BJ (cell line): ENCODE measurements at regions not wholly inside any gene's neighbourhood (a gene's known extent, or its start where the extent isn't known, plus 50 kb on each side); places are given as distances from the start of the nearest gene placed in this dataset.

Source experiments
- CTCF ChIA-PET: fragments of 350-600 bp; formaldehyde crosslinking; extraction: SDS; loops from one replicate; lab custom pipeline; 2021; ENCODE audit warnings: antibody characterized with exemption, inconsistent platforms; lab: Yijun Ruan, JAX
- POLR2A ChIA-PET: fragments of 300-600 bp; sonication (Branson Sonifier 250); formaldehyde crosslinking; extraction: SDS; loops from one replicate; lab custom pipeline; 2021; ENCODE audit warnings: antibody characterized with exemption; lab: Charles Lee
- DNase-seq: peaks from one replicate; pipeline ENCODE4 v3.0.0-alpha.2; 2011; ENCODE audit warnings: low read depth
- H3K27me3 ChIP-seq: 2 replicates; pipeline ENCODE4 v1.6.0; 2011; ENCODE audit warnings: low read length; ENCODE audit not compliant: control insufficient read depth, insufficient read depth
- H3K36me3 ChIP-seq: 2 replicates; pipeline ENCODE4 v1.5.1; 2011; ENCODE audit warnings: low read length; ENCODE audit not compliant: control insufficient read depth, insufficient read depth
- H3K4me3 ChIP-seq: 2 replicates; pipeline ENCODE4 v1.5.1; 2011; ENCODE audit warnings: low read depth, mild to moderate bottlenecking, control low read depth, low read length
- CTCF ChIP-seq: IDR thresholded peaks from 2 replicates; pipeline ENCODE4 v1.5.1; 2011; ENCODE audit warnings: low read depth, mild to moderate bottlenecking, control low read depth, inconsistent platforms, low read length, moderate library complexity; ENCODE audit not compliant: insufficient read depth

GRCh38 chr3:73874606-73875369, 250.0 kb upstream of the PDZRN3 start:
- Histone ChIP-seq H3K4me3 (no peak overlapping the region), H3K27me3 (peaks cover 6% of the 10 kb centered on the region), H3K36me3 (no peaks in the 10 kb centered on the region)
- CTCF ChIA-PET, result no interaction called here
- DNase-seq, result no peak
- POLR2A ChIA-PET, result no interaction called here
- TF ChIP-seq CTCF, result no peak

GRCh38 chr3:73874161-73874560, 249.4 kb upstream of the PDZRN3 start:
- H3K4me3 ChIP-seq, result no peak overlapping the region
- ChIA-PET CTCF (no interaction called here), POLR2A (no interaction called here)

GRCh38 chr3:73868688-73869315, 244.1 kb upstream of the PDZRN3 start:
- ChIA-PET POLR2A (no interaction called here), CTCF (interaction anchor here (0.9 to 2.4 kb wide), 3 partner anchors 11 to 1303 kb away, joined by 3 to 6 read pairs (median 3); no protein-coding TSS in a partner anchor)
- no peak overlapping the region for H3K4me3 ChIP-seq
- peak; percentile 62 for TF ChIP-seq CTCF
- H3K27me3 ChIP-seq, result 0 out of 2 replicates have a peak, but pooled peaks cover 2% of the 10 kb centered on the region
- H3K36me3 ChIP-seq, result no peaks in the 10 kb centered on the region
- DNase-seq, result peak; percentile 0

More at GRCh38 chr3:73874161-73874560, 249.4 kb upstream of the PDZRN3 start:
- no peak for DNase-seq
- Histone ChIP-seq H3K27me3 (peaks cover 6% of the 10 kb centered on the region), H3K36me3 (no peaks in the 10 kb centered on the region)
- TF ChIP-seq CTCF, result no peak

- no peak for DNase-seq
- Histone ChIP-seq H3K36me3 (no peaks in the 10 kb centered on the region), H3K27me3 (0 out of 2 replicates have a peak, but pooled peaks cover 2% of the 10 kb centered on the region), H3K4me3 (no peak overlapping the region)
- ChIA-PET CTCF (interaction anchor here (1.2 to 2.4 kb wide), 5 partner anchors 10 to 1305 kb away, joined by 3 to 6 read pairs (median 3); no protein-coding TSS in a partner anchor), POLR2A (no interaction called here)
- TF ChIP-seq CTCF, result no peak
Observed at GRCh38 chr3:73867524-73867923, 242.8 kb upstream of the PDZRN3 start.

GRCh38 chr3:73866846-73867245, 242.1 kb upstream of the PDZRN3 start:
- no peak for TF ChIP-seq CTCF
- ChIA-PET CTCF (interaction anchor here (1.0 to 2.4 kb wide), 3 partner anchors 18 to 1305 kb away, joined by 3 to 6 read pairs (median 3); no protein-coding TSS in a partner anchor), POLR2A (no interaction called here)
- Histone ChIP-seq H3K36me3 (no peaks in the 10 kb centered on the region), H3K4me3 (no peak overlapping the region), H3K27me3 (0 out of 2 replicates have a peak, but pooled peaks cover 2% of the 10 kb centered on the region)
- no peak for DNase-seq
